ENCODE measurements at regions not wholly inside any gene's neighbourhood (a gene's known extent, or its start where the extent isn't known, plus 50 kb on each side); places are given as distances from the start of the nearest gene placed in this dataset.

DNA sequence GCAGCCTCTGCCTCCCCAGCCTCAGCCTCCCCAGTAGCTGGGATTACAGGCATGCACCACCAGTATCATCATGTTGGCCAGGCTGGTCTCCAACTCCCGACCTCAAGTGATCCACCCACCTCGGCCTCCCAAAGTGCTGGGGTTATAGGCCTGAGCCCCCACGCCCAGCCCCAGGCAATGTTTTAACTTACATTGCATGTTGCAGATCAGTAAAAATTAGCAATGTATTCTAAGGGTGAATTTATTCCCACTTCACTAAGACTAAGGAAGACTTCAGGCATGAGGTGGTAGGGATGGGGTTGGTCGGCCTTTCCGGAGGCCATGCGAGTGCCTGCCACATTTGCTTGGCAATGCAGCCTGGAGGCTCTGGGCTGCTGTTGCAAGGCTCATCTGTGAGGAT is 66.8 kb upstream of the JDP2 start:
- Histone ChIP-seq H3K4ac (ENCODE audit: low read depth in 1 of 2, low read length in 2 of 2) (no peak overlapping the region), H3K14ac (ENCODE audit: low read length in 2 of 2) (no peak overlapping the region), H2BK12ac (ENCODE audit: low read length in 2 of 2) (no peak overlapping the region), H4K8ac (ENCODE audit: low read length) (no peak overlapping the region), H4K91ac (ENCODE audit: low read length) (no peak overlapping the region), H3K9ac (ENCODE audit: low read length) (no peak overlapping the region), H2AK5ac (ENCODE audit: low read length, severe bottlenecking) (no peak overlapping the region), H3K79me1 (replicated peaks; ENCODE audit: low read length, poor library complexity, severe bottlenecking) (no peaks in the 10 kb centered on the region), H2BK5ac (ENCODE audit: low read depth, low read length, poor library complexity, severe bottlenecking) (no peak overlapping the region), H3K27me3 (ENCODE audit: control insufficient read depth in 1 of 2, insufficient read depth in 1 of 2, low read length in 2 of 2) (peaks cover 0 to 54% of the 10 kb centered on the region in 2 experiments), H3K27ac (ENCODE audit: low read length, poor library complexity, severe bottlenecking) (no peak overlapping the region), H3K18ac (ENCODE audit: low read depth in 1 of 2, low read length in 2 of 2) (no peak overlapping the region), H3K9me3 (ENCODE audit: control insufficient read depth, low read length) (no peaks in the 10 kb centered on the region), H3K23ac (ENCODE audit: low read length in 2 of 2) (no peak overlapping the region), H3K4me1 (ENCODE audit: control insufficient read depth, insufficient read depth, low read depth, low read length) (no peaks in the 10 kb centered on the region), H2BK15ac (ENCODE audit: low read depth, poor library complexity, severe bottlenecking) (no peak overlapping the region), H3K4me2 (ENCODE audit: low read length, poor library complexity, severe bottlenecking) (no peak overlapping the region), H3K4me3 (ENCODE audit: insufficient read depth in 1 of 2, low read depth in 1 of 2, low read length in 2 of 2) (no peak overlapping the region), H2AFZ (ENCODE audit: low read depth, low read length) (no peak overlapping the region), H2BK120ac (ENCODE audit: low read depth, low read length) (no peak overlapping the region), H3K36me3 (ENCODE audit: control insufficient read depth in 1 of 2, insufficient read depth in 2 of 2, low read depth in 1 of 2, low read length in 2 of 2) (no peaks in the 10 kb centered on the region)
- WGBS: 93% methylated on average over 4 of the region's 6 CpGs
- DNase-seq: no peak

DNA sequence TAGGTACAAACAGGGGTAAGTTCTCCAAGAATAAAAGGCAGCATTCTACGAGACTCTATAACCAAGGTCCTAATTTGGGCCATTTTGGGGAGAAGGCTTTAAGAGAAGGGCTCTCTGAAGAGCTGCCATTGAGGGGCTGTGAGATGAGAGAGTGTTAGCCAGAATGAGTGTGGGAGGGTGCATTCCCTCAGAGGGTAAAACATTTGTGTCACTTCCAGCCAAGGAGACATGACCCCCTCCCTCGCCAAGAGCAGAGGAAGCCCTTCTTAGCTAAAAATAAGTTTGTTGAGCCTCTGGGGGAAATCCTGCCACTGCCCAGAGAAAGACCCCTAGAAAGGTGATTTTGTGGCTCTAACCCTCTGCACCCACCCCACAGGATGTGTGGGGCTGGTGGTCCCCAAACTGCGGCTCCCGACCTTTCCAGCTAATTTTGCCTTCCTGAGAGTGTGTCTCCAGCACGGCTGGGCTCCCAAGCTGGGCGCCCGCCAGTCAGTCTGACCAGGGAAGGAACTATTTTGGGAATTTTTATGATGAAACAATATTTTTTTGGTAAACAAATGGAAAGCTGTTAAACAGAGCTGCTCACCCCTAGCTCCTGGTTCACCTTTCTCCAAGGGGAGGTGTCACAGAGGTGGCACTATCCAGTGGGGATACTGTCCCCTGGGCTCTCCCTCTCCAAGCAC is 65.9 kb upstream of the JDP2 start:
- Histone ChIP-seq H2BK15ac (ENCODE audit: low read depth, poor library complexity, severe bottlenecking) (no peak overlapping the region), H3K79me1 (replicated peaks; ENCODE audit: low read length, poor library complexity, severe bottlenecking) (no peaks in the 10 kb centered on the region), H2BK120ac (ENCODE audit: low read depth, low read length) (no peak overlapping the region), H3K14ac (ENCODE audit: low read length in 2 of 2) (no peak overlapping the region), H3K9me3 (ENCODE audit: control insufficient read depth, low read length) (no peaks in the 10 kb centered on the region), H3K36me3 (ENCODE audit: control insufficient read depth in 1 of 2, insufficient read depth in 2 of 2, low read depth in 1 of 2, low read length in 2 of 2) (no peaks in the 10 kb centered on the region), H3K4me1 (ENCODE audit: control insufficient read depth, insufficient read depth, low read depth, low read length) (no peaks in the 10 kb centered on the region), H3K4ac (ENCODE audit: low read depth in 1 of 2, low read length in 2 of 2) (no peak overlapping the region), H3K18ac (ENCODE audit: low read depth in 1 of 2, low read length in 2 of 2) (no peak overlapping the region), H2AFZ (ENCODE audit: low read depth, low read length) (no peak overlapping the region), H2BK5ac (ENCODE audit: low read depth, low read length, poor library complexity, severe bottlenecking) (no peak overlapping the region), H2BK12ac (ENCODE audit: low read length in 2 of 2) (no peak overlapping the region), H3K27ac (ENCODE audit: low read length, poor library complexity, severe bottlenecking) (no peak overlapping the region), H2AK5ac (ENCODE audit: low read length, severe bottlenecking) (no peak overlapping the region), H3K9ac (ENCODE audit: low read length) (peak overlapping the region; percentile 50), H3K23ac (ENCODE audit: low read length in 2 of 2) (no peak overlapping the region), H4K8ac (ENCODE audit: low read length) (peak overlapping the region; percentile 36), H3K4me2 (ENCODE audit: low read length, poor library complexity, severe bottlenecking) (no peak overlapping the region), H3K27me3 (ENCODE audit: control insufficient read depth in 1 of 2, insufficient read depth in 1 of 2, low read length in 2 of 2) (peaks cover 0 to 62% of the 10 kb centered on the region in 2 experiments), H4K91ac (ENCODE audit: low read length) (no peak overlapping the region), H3K4me3 (ENCODE audit: insufficient read depth in 1 of 2, low read depth in 1 of 2, low read length in 2 of 2) (no peak overlapping the region)
- DNase-seq: no peak
- WGBS: 92% methylated on average over 7 of the region's 7 CpGs

GRCh38 chr14:75363130-75363529 is 64.7 kb upstream of the JDP2 start:
- Histone ChIP-seq H2AK5ac (ENCODE audit: low read length, severe bottlenecking) (no peak overlapping the region), H4K91ac (ENCODE audit: low read length) (no peak overlapping the region), H3K27ac (ENCODE audit: low read length, poor library complexity, severe bottlenecking) (no peak overlapping the region), H2BK5ac (ENCODE audit: low read depth, low read length, poor library complexity, severe bottlenecking) (no peak overlapping the region), H3K9ac (ENCODE audit: low read length) (peak overlapping the region; percentile 25), H3K23ac (ENCODE audit: low read length in 2 of 2) (no peak overlapping the region), H3K4me3 (ENCODE audit: insufficient read depth in 1 of 2, low read depth in 1 of 2, low read length in 2 of 2) (no peak overlapping the region), H3K4me2 (ENCODE audit: low read length, poor library complexity, severe bottlenecking) (no peak overlapping the region), H2BK120ac (ENCODE audit: low read depth, low read length) (no peak overlapping the region), H2AFZ (ENCODE audit: low read depth, low read length) (no peak overlapping the region), H3K18ac (ENCODE audit: low read depth in 1 of 2, low read length in 2 of 2) (no peak overlapping the region), H3K79me1 (replicated peaks; ENCODE audit: low read length, poor library complexity, severe bottlenecking) (no peaks in the 10 kb centered on the region), H3K9me3 (ENCODE audit: control insufficient read depth, low read length) (no peaks in the 10 kb centered on the region), H3K14ac (ENCODE audit: low read length in 2 of 2) (no peak overlapping the region), H3K27me3 (ENCODE audit: control insufficient read depth in 1 of 2, insufficient read depth in 1 of 2, low read length in 2 of 2) (peaks cover 0 to 69% of the 10 kb centered on the region in 2 experiments), H2BK15ac (ENCODE audit: low read depth, poor library complexity, severe bottlenecking) (no peak overlapping the region), H3K4ac (ENCODE audit: low read depth in 1 of 2, low read length in 2 of 2) (no peak overlapping the region), H4K8ac (ENCODE audit: low read length) (no peak overlapping the region), H3K4me1 (ENCODE audit: control insufficient read depth, insufficient read depth, low read depth, low read length) (no peaks in the 10 kb centered on the region), H2BK12ac (ENCODE audit: low read length in 2 of 2) (no peak overlapping the region), H3K36me3 (ENCODE audit: control insufficient read depth in 1 of 2, insufficient read depth in 2 of 2, low read depth in 1 of 2, low read length in 2 of 2) (no peaks in the 10 kb centered on the region)
- 79% methylated on average over 5 of the region's 5 CpGs for WGBS
- no peak for DNase-seq

DNA sequence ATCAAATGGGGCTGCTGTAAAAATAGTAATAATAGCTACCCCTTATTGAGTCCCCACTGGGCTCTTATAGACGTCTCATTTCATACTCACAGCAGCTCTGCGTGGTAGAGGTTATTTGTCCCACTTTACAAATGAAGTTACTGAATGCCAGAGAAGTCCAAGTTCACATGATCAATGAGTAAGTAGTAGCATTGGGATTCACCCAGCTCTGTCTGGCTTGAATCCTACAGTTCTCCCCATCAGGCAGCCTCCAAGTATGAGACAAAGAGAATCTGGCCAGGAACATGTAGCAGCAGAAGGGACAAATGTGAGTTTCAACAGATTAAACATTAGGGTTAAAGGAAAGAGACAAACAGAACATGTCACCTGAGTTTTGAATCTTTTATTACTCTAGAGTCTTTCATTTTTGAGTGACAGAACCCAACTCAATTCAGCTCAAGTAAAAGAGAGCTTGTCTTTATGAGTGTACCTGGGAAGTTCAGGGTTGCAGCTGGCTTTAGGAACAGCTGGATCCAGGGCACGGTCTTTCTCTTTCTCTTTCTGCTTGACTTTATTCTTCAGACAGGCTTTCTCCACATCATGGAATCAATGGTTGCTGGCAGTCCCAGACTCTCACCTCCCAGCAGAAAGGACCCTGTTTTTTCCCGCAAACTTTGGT is 64.1 kb upstream of the JDP2 start:
- Histone ChIP-seq H2AFZ (ENCODE audit: low read depth, low read length) (no peak overlapping the region), H4K8ac (ENCODE audit: low read length) (no peak overlapping the region), H2BK15ac (ENCODE audit: low read depth, poor library complexity, severe bottlenecking) (no peak overlapping the region), H3K36me3 (ENCODE audit: control insufficient read depth in 1 of 2, insufficient read depth in 2 of 2, low read depth in 1 of 2, low read length in 2 of 2) (no peaks in the 10 kb centered on the region), H3K4me1 (ENCODE audit: control insufficient read depth, insufficient read depth, low read depth, low read length) (no peaks in the 10 kb centered on the region), H3K23ac (ENCODE audit: low read length in 2 of 2) (no peak overlapping the region), H2AK5ac (ENCODE audit: low read length, severe bottlenecking) (no peak overlapping the region), H4K91ac (ENCODE audit: low read length) (no peak overlapping the region), H3K4me2 (ENCODE audit: low read length, poor library complexity, severe bottlenecking) (no peak overlapping the region), H3K79me1 (replicated peaks; ENCODE audit: low read length, poor library complexity, severe bottlenecking) (no peaks in the 10 kb centered on the region), H2BK5ac (ENCODE audit: low read depth, low read length, poor library complexity, severe bottlenecking) (no peak overlapping the region), H2BK120ac (ENCODE audit: low read depth, low read length) (no peak overlapping the region), H3K27ac (ENCODE audit: low read length, poor library complexity, severe bottlenecking) (no peak overlapping the region), H3K4ac (ENCODE audit: low read depth in 1 of 2, low read length in 2 of 2) (no peak overlapping the region), H3K9ac (ENCODE audit: low read length) (peak overlapping the region; percentile 25), H2BK12ac (ENCODE audit: low read length in 2 of 2) (no peak overlapping the region), H3K27me3 (ENCODE audit: control insufficient read depth in 1 of 2, insufficient read depth in 1 of 2, low read length in 2 of 2) (peaks cover 0 to 75% of the 10 kb centered on the region in 2 experiments), H3K4me3 (ENCODE audit: insufficient read depth in 1 of 2, low read depth in 1 of 2, low read length in 2 of 2) (peak overlapping the region in 1 of 2 experiments; percentile 14), H3K9me3 (ENCODE audit: control insufficient read depth, low read length) (no peaks in the 10 kb centered on the region), H3K18ac (ENCODE audit: low read depth in 1 of 2, low read length in 2 of 2) (no peak overlapping the region), H3K14ac (ENCODE audit: low read length in 2 of 2) (no peak overlapping the region)
- no peak for DNase-seq
- WGBS: 94% methylated on average over 4 of the region's 4 CpGs
